Thyroid gland (tissue), 4 donors: ENCODE measurements at regions not wholly inside any gene's neighbourhood (a gene's known extent, or its start where the extent isn't known, plus 50 kb on each side); places are given as distances from the start of the nearest gene placed in this dataset.

Experiments
- CTCF ChIP-seq, 6 experiments: fragments of 200-600 bp in 3 of 6; fragments of 450-650 bp in 3 of 6; sonication (generic) in 3 of 6; IDR thresholded peaks; one replicate each; pipeline ENCODE4 v1.5.1; 2016 to 2019; ENCODE audit warnings: antibody characterized with exemption in 6 of 6, mild to moderate bottlenecking in 2 of 6, inconsistent platforms in 1 of 6, moderate library complexity in 1 of 6
- POLR2A ChIP-seq, 2 donors: fragments of 450-650 bp; IDR thresholded peaks; one replicate each; pipeline ENCODE4 v1.6.1; 2017; ENCODE audit warnings: antibody characterized with exemption in 2 of 2, mild to moderate bottlenecking in 2 of 2, moderate library complexity in 1 of 2

GRCh38 chr3:79848876-79849275 is 81.1 kb upstream of the ROBO1 start:
- TF ChIP-seq CTCF (IDR thresholded peaks at IDR 0.05): no peak
- TF ChIP-seq POLR2A (IDR thresholded peaks at IDR 0.05): no peak
